GM23338 (cell line): ENCODE measurements at regions not wholly inside any gene's neighbourhood (a gene's known extent, or its start where the extent isn't known, plus 50 kb on each side); places are given as distances from the start of the nearest gene placed in this dataset.

ENCODE experiments used
- ATAC-seq: fragments of 200-7000 bp; cut with Tn5 transposase; 3 replicates; pipeline ENCODE4 v1.9.1; 2020
- DNase-seq: peaks from one replicate; pipeline ENCODE4 v3.0.0-alpha.2; 2015; ENCODE audit warnings: low spot score
- H2AFZ ChIP-seq: fragments of 200-600 bp; sonication (generic); 2 replicates; pipeline ENCODE4 v1.8.0; 2016; ENCODE audit warnings: antibody characterized with exemption, mild to moderate bottlenecking, moderate library complexity
- H3F3A ChIP-seq: fragments of 200-600 bp; sonication (generic); replicated peaks from 2 replicates; pipeline ENCODE4 v1.8.0; 2017; ENCODE audit warnings: antibody characterized with exemption, mixed run types, low read depth
- H3K27ac ChIP-seq: fragments of 200-600 bp; sonication (generic); 2 replicates; pipeline ENCODE4 v1.6.1; 2016; ENCODE audit warnings: low read depth
- H3K27me3 ChIP-seq: fragments of 200-600 bp; sonication (generic); 2 replicates; pipeline ENCODE4 v1.8.0; 2016; ENCODE audit warnings: mild to moderate bottlenecking, mixed run types, moderate library complexity; ENCODE audit not compliant: insufficient read depth
- H3K36me3 ChIP-seq: fragments of 200-600 bp; sonication (generic); 2 replicates; pipeline ENCODE4 v1.8.0; 2016; ENCODE audit warnings: mild to moderate bottlenecking; ENCODE audit not compliant: insufficient read depth
- H3K4me1 ChIP-seq: fragments of 200-600 bp; sonication (generic); 2 replicates; pipeline ENCODE4 v1.8.0; 2016; ENCODE audit warnings: mild to moderate bottlenecking, moderate library complexity; ENCODE audit not compliant: insufficient read depth
- H3K4me2 ChIP-seq: fragments of 200-600 bp; sonication (generic); 2 replicates; pipeline ENCODE4 v1.7.1; 2017; ENCODE audit warnings: mixed run types
- H3K4me3 ChIP-seq: fragments of 200-600 bp; sonication (generic); 2 replicates; pipeline ENCODE4 v1.6.1; 2016; ENCODE audit warnings: mixed run types
- H3K79me2 ChIP-seq: fragments of 200-600 bp; sonication (generic); replicated peaks from 2 replicates; pipeline ENCODE4 v1.8.0; 2017; ENCODE audit warnings: mild to moderate bottlenecking; ENCODE audit not compliant: insufficient read depth
- H3K9me2 ChIP-seq: fragments of 200-600 bp; sonication (generic); 2 replicates; pipeline ENCODE4 v1.8.0; 2017; ENCODE audit not compliant: insufficient read depth
- H4K20me1 ChIP-seq: fragments of 200-600 bp; sonication (generic); replicated peaks from 2 replicates; pipeline ENCODE4 v1.8.0; 2017; ENCODE audit warnings: mild to moderate bottlenecking; ENCODE audit not compliant: insufficient read depth
- H3K27ac Mint-ChIP-seq: 2 replicates; pipeline ENCODE4 v1.8.0; 2020; ENCODE audit warnings: inconsistent platforms, mild to moderate bottlenecking, moderate library complexity, mixed read lengths
- H3K27me3 Mint-ChIP-seq: 3 replicates; pipeline ENCODE4 v1.8.0; 2022; ENCODE audit warnings: low read depth, mild to moderate bottlenecking, moderate library complexity, mixed read lengths, inconsistent platforms; ENCODE audit not compliant: insufficient read depth, poor library complexity
- H3K36me3 Mint-ChIP-seq: 3 replicates; pipeline ENCODE4 v1.8.0; 2021; ENCODE audit warnings: low read depth, mild to moderate bottlenecking, inconsistent platforms, moderate library complexity, mixed read lengths
- H3K4me1 Mint-ChIP-seq: 3 replicates; pipeline ENCODE4 v1.8.0; 2020; ENCODE audit warnings: mild to moderate bottlenecking, inconsistent platforms, mixed read lengths
- H3K4me3 Mint-ChIP-seq: 3 replicates; pipeline ENCODE4 v1.8.0; 2021; ENCODE audit warnings: moderate library complexity, mild to moderate bottlenecking, inconsistent platforms, mixed read lengths
- H3K9me3 Mint-ChIP-seq: 3 replicates; pipeline ENCODE4 v1.8.0; 2020; ENCODE audit warnings: moderate library complexity, mild to moderate bottlenecking, inconsistent platforms, mixed read lengths
- ETS1 ChIP-seq: IDR thresholded peaks from 2 replicates; pipeline ENCODE4 v1.6.1; 2016; ENCODE audit warnings: antibody characterized with exemption
- EZH2phosphoT487 ChIP-seq: fragments of 200-600 bp; sonication (generic); IDR thresholded peaks from one replicate; pipeline ENCODE4 v1.8.1; 2018; ENCODE audit warnings: antibody characterized with exemption; ENCODE audit not compliant: unreplicated experiment
- JUNB ChIP-seq: IDR thresholded peaks from one replicate; pipeline ENCODE4 v1.6.1; 2016; ENCODE audit warnings: antibody characterized with exemption; ENCODE audit not compliant: unreplicated experiment
- REST ChIP-seq: IDR thresholded peaks from one replicate; pipeline ENCODE4 v1.6.1; 2018; ENCODE audit warnings: antibody characterized with exemption; ENCODE audit not compliant: unreplicated experiment
- STAT1 ChIP-seq: IDR thresholded peaks from one replicate; pipeline ENCODE4 v1.6.1; 2016; ENCODE audit warnings: antibody characterized with exemption; ENCODE audit not compliant: unreplicated experiment
- ZNF114 ChIP-seq: fragments of 250-450 bp; sonication (Bioruptor Pico); IDR thresholded peaks from 2 replicates; pipeline ENCODE4 v1.5.0; 2020; ENCODE audit warnings: mild to moderate bottlenecking, moderate library complexity
- ZNF331 ChIP-seq: fragments of 250-450 bp; sonication (Bioruptor Pico); IDR thresholded peaks from 2 replicates; pipeline ENCODE4 v1.5.0; 2020; ENCODE audit warnings: low read depth, mild to moderate bottlenecking, moderate library complexity

- Histone ChIP-seq H3K4me3 (no peak overlapping the region), H3K36me3 (no peaks in the 10 kb centered on the region), H3F3A (no peaks in the 10 kb centered on the region), H4K20me1 (no peaks in the 10 kb centered on the region), H3K4me2 (peak overlapping the region; percentile 11; the same call in 1 of the 2 replicates), H3K9me2 (no peaks in the 10 kb centered on the region), H2AFZ (no peak overlapping the region), H3K79me2 (no peaks in the 10 kb centered on the region), H3K27ac (peak overlapping the region; percentile 84), H3K27me3 (no peaks in the 10 kb centered on the region), H3K4me1 (peaks cover 11% of the 10 kb centered on the region)
- peak; percentile 47 for DNase-seq
- no peak for TF ChIP-seq ZNF331 (CRISPR knock-in tag)
- TF ChIP-seq ETS1, result no peak
- no peak for TF ChIP-seq JUNB
- no peak for TF ChIP-seq EZH2phosphoT487
- TF ChIP-seq STAT1, result no peak
- no peak for TF ChIP-seq ZNF114
- TF ChIP-seq REST, result no peak
- ATAC-seq, result peak; percentile 33
- peaks cover 4% of the 10 kb centered on the region; the same call in 1 of the 3 replicates for H3K9me3 Mint-ChIP-seq
- H3K4me1 Mint-ChIP-seq, result peaks cover 17% of the 10 kb centered on the region
- peaks cover 3% of the 10 kb centered on the region for H3K27me3 Mint-ChIP-seq
- no peak overlapping the region for H3K4me3 Mint-ChIP-seq
- no peaks in the 10 kb centered on the region for H3K36me3 Mint-ChIP-seq
- H3K27ac Mint-ChIP-seq, result peak overlapping the region; percentile 21
Measured at GRCh38 chr4:169934794-169935429, 91.3 kb downstream of the MFAP3L start.

- H3K4me2 ChIP-seq, result no peak overlapping the region
- Mint-ChIP-seq H3K27me3 (peaks cover 3% of the 10 kb centered on the region), H3K4me1 (peaks cover 16% of the 10 kb centered on the region), H3K4me3 (no peak overlapping the region), H3K36me3 (no peaks in the 10 kb centered on the region), H3K27ac (no peak overlapping the region), H3K9me3 (peaks cover 4% of the 10 kb centered on the region; the same call in 1 of the 3 replicates)
- H3K4me1 ChIP-seq, result peaks cover 11% of the 10 kb centered on the region
- H2AFZ ChIP-seq, result no peak overlapping the region
- H4K20me1 ChIP-seq, result no peaks in the 10 kb centered on the region
- H3K79me2 ChIP-seq, result no peaks in the 10 kb centered on the region
- no peaks in the 10 kb centered on the region for H3K36me3 ChIP-seq
- no peak for DNase-seq
- no peak for ATAC-seq
- no peaks in the 10 kb centered on the region for H3F3A ChIP-seq
- H3K27me3 ChIP-seq, result no peaks in the 10 kb centered on the region
- H3K27ac ChIP-seq, result no peak overlapping the region
- H3K9me2 ChIP-seq, result no peaks in the 10 kb centered on the region
- H3K4me3 ChIP-seq, result no peak overlapping the region
- TF ChIP-seq REST, result no peak
- TF ChIP-seq ETS1, result no peak
- no peak for TF ChIP-seq STAT1
- TF ChIP-seq ZNF114, result no peak
Measured at GRCh38 chr4:169933531-169933930, 92.7 kb downstream of the MFAP3L start.
